HG03558 (cell line): ENCODE measurements at regions not wholly inside any gene's neighbourhood (a gene's known extent, or its start where the extent isn't known, plus 50 kb on each side); places are given as distances from the start of the nearest gene placed in this dataset.
"Not testable (repeated sequence)": the region's sequence is repeated elsewhere in the genome, so short reads cannot be mapped to it uniquely, and the experiment has no call there.

Experiments
- ATAC-seq: cut with Tn5 transposase; IDR thresholded peaks from one replicate; pipeline ENCODE4 v1.9.1; 2021; ENCODE audit warnings: moderate number of reproducible peaks; ENCODE audit not compliant: unreplicated experiment; ENCODE audit errors: extremely low read depth

- ATAC-seq, result no peak
Observed at GRCh38 chr18:1751249-1751648, 820.1 kb downstream of the METTL4 start.

- no peak for ATAC-seq
Observed at GRCh38 chr18:1760901-1761300, 810.4 kb downstream of the METTL4 start.

DNA sequence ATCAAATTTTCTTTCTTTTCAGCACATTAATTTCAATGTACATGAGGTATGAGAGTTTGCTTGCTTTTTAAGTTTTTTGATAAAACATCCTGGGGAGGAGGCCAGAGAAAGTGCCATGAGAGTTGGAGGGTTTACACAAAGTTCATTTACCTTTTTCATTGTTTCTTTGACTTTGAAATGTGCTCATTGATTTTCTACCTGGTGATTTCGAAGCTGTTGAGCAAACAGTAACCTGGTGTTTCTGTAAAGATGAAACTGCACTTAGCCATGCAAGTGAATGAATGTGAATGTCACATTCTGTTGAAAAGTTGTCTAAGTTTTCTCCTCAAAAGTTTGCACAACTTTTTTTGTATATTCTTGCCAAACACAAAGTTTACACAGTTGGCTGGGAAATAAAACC, 797.0 kb downstream of the METTL4 start:
- ATAC-seq, result no peak

- no peak for ATAC-seq
Observed at GRCh38 chr18:1777843-1778242, 793.5 kb downstream of the METTL4 start.

GRCh38 chr18:1778496-1779178, 792.7 kb downstream of the METTL4 start:
- no peak for ATAC-seq

DNA sequence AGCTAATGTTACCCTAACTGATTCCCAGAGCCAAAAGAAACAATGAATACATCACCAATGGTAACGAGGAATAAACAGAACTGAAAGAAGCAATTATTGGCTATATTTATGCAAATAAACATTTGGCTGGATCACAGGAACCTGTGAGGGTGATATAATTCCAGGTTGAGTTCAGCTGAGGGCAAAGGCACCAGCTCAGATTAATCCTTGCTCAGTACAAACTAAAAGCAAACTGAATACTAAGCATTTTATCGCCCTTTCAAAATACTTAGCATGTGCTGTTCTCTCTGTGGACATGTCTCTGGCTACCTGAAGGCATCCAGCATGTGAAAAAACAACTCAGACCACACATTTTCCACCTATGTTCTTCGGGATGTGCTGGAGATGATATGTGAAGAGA, 791.7 kb downstream of the METTL4 start:
- ATAC-seq, result no peak

GRCh38 chr18:1784113-1784512, 787.2 kb downstream of the METTL4 start:
- no peak for ATAC-seq

DNA sequence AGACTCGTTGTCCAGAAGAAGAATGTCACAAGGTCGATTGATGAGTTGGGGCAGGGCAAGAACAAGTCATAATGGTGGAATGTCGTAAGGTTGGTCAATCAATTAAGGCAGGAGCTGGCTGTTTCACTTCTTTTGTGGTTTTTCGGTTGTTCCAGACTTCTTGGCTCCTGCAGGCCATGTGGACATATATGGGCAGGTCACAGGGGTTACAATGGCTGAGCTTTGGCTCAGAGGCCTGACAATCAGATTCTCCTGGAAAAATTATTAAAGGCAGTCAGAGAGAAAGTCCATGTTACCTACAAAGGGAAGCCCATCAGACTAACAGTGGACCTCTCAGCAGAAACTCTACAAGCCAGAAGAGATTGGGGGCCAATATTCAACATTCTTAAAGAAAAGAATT, 785.3 kb downstream of the METTL4 start:
- not testable (repeated sequence) for ATAC-seq

GRCh38 chr18:1796636-1797035, 774.7 kb downstream of the METTL4 start:
- ATAC-seq, result no peak

GRCh38 chr18:1797235-1797634, 774.1 kb downstream of the METTL4 start:
- ATAC-seq, result no peak

- no peak for ATAC-seq
Observed at GRCh38 chr18:1805521-1805920, 765.8 kb downstream of the METTL4 start.

DNA sequence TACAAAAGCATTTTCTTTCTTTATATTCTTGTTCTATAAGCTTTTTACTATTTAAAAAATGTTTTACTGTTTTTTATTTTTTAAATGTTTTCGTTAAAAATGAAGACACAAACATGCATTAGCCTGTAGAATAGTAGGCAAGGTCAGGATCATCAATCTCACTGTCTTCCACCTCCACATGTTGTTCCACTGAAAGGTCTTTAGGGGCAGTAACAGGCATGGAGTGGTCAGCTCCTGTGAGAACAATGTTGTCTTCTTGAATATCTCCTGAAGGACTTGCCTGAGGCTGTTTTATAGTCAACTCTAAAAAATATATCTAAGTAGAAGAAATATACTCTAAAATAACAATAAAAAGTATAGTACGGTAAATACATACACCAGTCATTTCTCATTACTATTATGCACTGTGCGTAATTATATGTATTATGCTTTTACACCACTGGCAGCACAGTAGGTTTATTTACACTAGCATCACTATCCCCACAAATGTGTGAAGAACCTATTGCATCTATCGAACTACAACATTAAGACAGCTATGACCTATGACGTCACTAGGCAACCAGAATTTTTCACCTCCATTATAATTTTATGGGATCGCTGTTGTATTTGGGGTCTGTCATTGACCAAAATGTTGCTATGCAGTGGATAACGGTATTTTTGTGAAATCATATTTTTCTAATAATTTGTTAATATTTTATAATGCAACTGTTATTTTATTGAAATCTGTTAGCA, 764.3 kb downstream of the METTL4 start:
- no peak for ATAC-seq

DNA sequence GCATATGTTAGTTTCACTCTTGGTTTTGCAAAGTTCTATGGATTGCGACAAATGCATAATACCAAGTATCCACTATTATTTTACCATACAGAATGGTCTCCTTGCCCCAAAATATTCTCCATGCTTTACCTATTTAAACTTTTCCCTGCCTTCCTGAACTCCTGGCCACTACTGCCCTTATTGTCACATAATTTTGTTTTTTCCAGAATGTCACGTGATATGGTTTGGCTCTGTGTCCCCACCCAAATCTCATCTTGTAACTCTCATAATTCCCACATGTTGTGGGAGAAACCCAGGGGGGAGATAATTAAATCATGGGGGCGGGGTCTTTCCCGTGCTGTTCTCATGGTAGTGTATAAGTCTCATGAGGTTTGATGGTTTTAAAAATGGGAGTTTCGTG, 760.0 kb downstream of the METTL4 start:
- ATAC-seq, result no peak

DNA sequence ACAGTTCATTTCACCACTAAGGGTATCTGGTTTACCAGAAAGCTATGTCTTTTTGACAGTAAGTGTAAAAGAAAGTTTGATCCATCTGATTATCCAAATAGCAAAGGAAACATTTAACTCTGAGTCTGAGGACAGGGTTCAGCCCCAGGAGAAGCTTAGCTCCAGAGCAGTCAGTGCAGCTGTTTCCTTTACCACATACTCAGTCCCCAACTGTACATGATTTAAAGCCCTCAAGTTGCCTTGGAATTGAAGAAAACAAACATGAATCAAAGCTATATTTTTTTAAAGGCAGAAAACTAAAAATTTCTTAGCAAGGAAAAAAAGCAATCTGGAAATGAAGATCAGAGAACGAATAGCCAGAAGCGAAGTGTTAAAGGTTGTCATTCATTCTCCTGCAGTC, 746.0 kb downstream of the METTL4 start:
- ATAC-seq, result no peak

DNA sequence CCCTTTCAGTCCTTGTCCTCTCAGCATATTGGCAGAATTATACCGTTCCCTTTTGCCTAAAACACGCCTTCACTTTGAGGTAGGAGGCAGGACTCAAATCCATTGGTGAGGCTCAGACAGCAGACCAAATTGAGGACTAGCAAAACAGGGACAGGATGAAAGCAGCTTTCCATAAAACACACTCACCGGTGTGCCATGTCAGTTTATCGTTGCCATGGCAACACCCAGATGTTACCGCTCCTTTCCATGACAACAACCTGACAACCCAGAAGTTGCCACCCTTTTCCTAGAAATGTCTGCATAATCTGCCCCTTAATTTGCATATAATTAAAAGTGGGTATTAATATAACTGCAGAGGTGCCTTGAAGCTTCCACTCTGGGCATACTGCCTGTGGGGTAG, 730.4 kb downstream of the METTL4 start:
- no peak for ATAC-seq

DNA sequence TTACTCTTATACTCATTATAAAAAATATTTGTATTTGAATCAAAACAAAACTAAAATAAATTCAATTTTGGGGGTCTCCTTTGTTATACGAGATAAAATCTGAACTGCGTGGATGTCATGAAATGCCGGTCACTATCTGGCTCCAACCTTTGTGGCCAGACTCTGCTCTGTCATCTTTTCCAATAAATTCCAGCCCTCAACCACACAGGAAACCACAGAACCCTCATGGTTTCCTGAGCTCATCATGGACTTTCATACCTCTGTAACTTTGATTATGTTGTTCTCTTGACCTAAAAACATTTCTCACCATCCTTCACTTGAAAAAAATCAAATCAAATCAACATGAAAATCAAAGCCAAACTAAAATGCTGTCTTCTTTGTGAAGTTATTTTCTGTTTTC, 724.7 kb downstream of the METTL4 start:
- ATAC-seq, result no peak

- ATAC-seq, result no peak
Observed at GRCh38 chr18:1848716-1849115, 722.6 kb downstream of the METTL4 start.

GRCh38 chr18:1849386-1849785, 721.9 kb downstream of the METTL4 start:
- no peak for ATAC-seq

- not testable (repeated sequence) for ATAC-seq
Observed at GRCh38 chr18:1857281-1857680, 714.0 kb downstream of the METTL4 start.

GRCh38 chr18:1861473-1861872, 709.8 kb downstream of the METTL4 start:
- ATAC-seq, result no peak

GRCh38 chr18:1865869-1866268, 705.4 kb downstream of the METTL4 start:
- ATAC-seq, result no peak

GRCh38 chr18:1872274-1872673, 699.0 kb downstream of the METTL4 start:
- ATAC-seq, result no peak
